ENCODE measurements at regions not wholly inside any gene's neighbourhood (a gene's known extent, or its start where the extent isn't known, plus 50 kb on each side); places are given as distances from the start of the nearest gene placed in this dataset.

GRCh38 chr6:21861942-21862341 is 268.4 kb downstream of the SOX4 start:
- TF ChIP-seq CTCF (IDR thresholded peaks at IDR 0.05; ENCODE audit: borderline replicate concordance, extremely low read depth, low read length, poor library complexity, severe bottlenecking), result no peak
- TF ChIP-seq EZH2 (IDR thresholded peaks at IDR 0.05; ENCODE audit: borderline replicate concordance, low read depth, low read length, severe bottlenecking), result no peak
